Activated CD8-positive, alpha-beta T cell treated with anti-CD3 and anti-CD28 coated beads, Interleukin-2, amount 10 ng/mL, durations not matched to agents 7 days and 5 days (primary cell): ENCODE measurements at regions not wholly inside any gene's neighbourhood (a gene's known extent, or its start where the extent isn't known, plus 50 kb on each side); places are given as distances from the start of the nearest gene placed in this dataset.

Experiments used
- ATAC-seq: fragments of 150-1000 bp; cut with Tn5 transposase; one replicate; pipeline ENCODE4 v1.10.0; 2021; ENCODE audit warnings: moderate library complexity
- CTCF ChIA-PET: fragments of 350-600 bp; sonication (Branson Sonifier 250); formaldehyde crosslinking; loops from one replicate; lab custom pipeline; 2021; ENCODE audit warnings: antibody characterized with exemption; lab: Charles Lee
- POLR2A ChIA-PET: fragments of 350-600 bp; sonication (Branson Sonifier 250); formaldehyde crosslinking; loops from one replicate; lab custom pipeline; 2021; ENCODE audit warnings: antibody characterized with exemption; lab: Charles Lee
- DNase-seq: peaks from one replicate; pipeline ENCODE4 v3.0.0-alpha.2; 2020
- H3K27ac Mint-ChIP-seq: one replicate; pipeline ENCODE4 v1.8.0; 2021; ENCODE audit warnings: mild to moderate bottlenecking, mixed read lengths
- H3K27me3 Mint-ChIP-seq: one replicate; pipeline ENCODE4 v1.8.0; 2021; ENCODE audit warnings: low read depth, mixed read lengths
- H3K36me3 Mint-ChIP-seq: one replicate; pipeline ENCODE4 v1.8.0; 2021; ENCODE audit warnings: low read depth, mixed read lengths
- H3K4me1 Mint-ChIP-seq: one replicate; pipeline ENCODE4 v1.8.0; 2021; ENCODE audit warnings: low read depth, mixed read lengths
- H3K4me3 Mint-ChIP-seq: one replicate; pipeline ENCODE4 v1.8.0; 2021; ENCODE audit warnings: mild to moderate bottlenecking, mixed read lengths
- H3K9me3 Mint-ChIP-seq: one replicate; pipeline ENCODE4 v1.8.0; 2022; ENCODE audit warnings: mixed read lengths; ENCODE audit not compliant: insufficient read depth

DNA sequence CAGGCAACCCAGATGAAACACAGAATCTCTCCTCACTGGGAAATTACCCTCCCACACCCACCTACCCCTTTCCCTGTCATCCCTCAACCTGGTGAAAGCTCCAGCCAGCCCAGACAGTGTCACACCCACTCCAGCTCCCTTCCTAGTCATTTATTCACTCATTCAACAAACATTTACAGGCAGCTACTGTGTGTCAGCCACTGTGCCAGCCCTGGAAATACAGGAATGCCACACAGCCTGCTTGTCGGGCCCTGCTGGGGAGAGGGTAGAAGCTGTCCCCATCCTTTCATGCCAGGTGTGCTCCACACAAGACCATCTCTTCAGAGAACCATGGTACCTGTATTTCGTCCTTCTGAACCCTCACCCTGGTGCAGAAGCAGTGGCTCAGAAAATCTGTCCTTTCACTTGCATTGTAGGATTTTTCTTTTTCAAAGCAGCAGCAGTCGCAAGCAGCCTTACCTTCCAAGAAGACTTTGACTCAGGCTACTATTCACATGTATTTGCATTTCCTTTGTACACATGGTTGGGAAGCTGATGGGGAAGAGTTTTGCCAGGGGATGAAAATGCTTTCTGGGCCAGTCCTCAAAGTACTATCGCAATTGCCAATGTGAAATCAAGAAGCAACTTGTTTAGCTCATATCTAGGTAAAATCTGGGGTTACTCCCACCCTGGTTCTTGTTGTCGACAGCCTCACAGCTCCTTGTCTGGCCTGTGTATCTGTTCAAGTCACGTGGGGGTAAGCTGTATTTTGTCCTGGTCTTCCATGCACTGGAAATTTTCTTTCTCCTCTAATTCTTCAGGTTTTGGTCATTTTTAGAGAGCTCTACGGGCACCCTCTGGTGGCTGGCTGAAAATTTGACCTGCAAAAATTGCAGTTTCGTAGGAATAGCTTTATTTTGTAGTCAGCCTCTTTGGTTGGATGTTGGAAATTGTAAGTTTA lies 147.4 kb upstream of the EGLN3 start:
- no peaks in the 10 kb centered on the region for H3K9me3 Mint-ChIP-seq
- H3K4me3 Mint-ChIP-seq, result no peak overlapping the region
- POLR2A ChIA-PET, result interaction anchor here (0.7 kb wide), 1 partner anchor 182 kb away, joined by 3 read pairs; no protein-coding TSS in a partner anchor
- DNase-seq (peak; percentile 51), ATAC-seq (no peak)
- peaks cover 30% of the 10 kb centered on the region for H3K4me1 Mint-ChIP-seq
- peak overlapping the region; percentile 48 for H3K27ac Mint-ChIP-seq
- peaks cover 2% of the 10 kb centered on the region for H3K36me3 Mint-ChIP-seq
- CTCF ChIA-PET, result interaction anchor here (0.6 to 4.7 kb wide), 42 partner anchors 9 to 439 kb away, joined by 3 to 73 read pairs (median 4); no protein-coding TSS in a partner anchor
- peaks cover 4% of the 10 kb centered on the region for H3K27me3 Mint-ChIP-seq

DNA sequence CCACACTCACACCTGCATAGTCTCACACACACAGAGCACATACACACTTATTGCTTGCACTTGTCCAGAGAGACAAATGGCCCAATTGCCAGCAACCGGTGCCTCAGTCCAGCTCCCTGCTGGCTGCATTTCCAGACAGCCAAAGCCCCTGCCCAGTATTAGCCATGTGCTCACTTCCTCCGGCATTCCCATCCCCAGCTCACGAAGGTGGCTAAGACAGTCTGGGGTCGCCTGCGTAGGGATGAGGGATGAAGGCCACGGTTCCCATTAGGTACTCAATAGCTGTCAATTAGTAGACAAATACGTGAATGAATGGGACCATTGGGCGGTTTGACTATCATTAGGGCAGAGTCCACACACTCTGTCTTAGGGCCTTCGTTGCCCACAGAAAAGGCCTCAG lies 146.8 kb upstream of the EGLN3 start:
- DNase-seq (no peak), ATAC-seq (no peak)
- Mint-ChIP-seq H3K4me3 (no peak overlapping the region), H3K27me3 (peaks cover 7% of the 10 kb centered on the region), H3K27ac (no peak overlapping the region), H3K4me1 (peaks cover 37% of the 10 kb centered on the region), H3K36me3 (peaks cover 2% of the 10 kb centered on the region), H3K9me3 (no peaks in the 10 kb centered on the region)
- ChIA-PET POLR2A (no interaction called here), CTCF (interaction anchor here (0.8 to 4.7 kb wide), 13 partner anchors 8 to 305 kb away, joined by 3 to 73 read pairs (median 6); no protein-coding TSS in a partner anchor)

DNA sequence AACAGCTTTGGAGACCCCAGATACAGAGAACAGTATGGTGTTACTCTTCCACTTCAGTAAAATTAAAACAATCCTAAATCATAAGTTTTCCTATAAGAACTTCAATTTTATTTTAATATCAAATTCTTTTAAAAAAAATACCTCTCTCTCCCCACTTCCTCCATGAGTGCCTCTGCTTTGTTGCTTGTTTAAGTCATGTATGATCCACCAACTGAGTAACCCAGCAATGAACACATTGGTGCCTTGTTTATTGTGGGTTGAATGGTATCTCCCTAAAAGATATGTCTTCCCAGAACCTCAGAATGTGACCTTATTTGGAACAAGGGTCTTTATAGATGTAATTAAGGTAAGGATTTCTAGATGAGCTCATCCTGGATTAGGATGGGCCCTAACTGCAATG lies 143.5 kb upstream of the EGLN3 start:
- peak overlapping the region; percentile 62 for H3K27ac Mint-ChIP-seq
- no peak for DNase-seq
- H3K36me3 Mint-ChIP-seq, result peaks cover 2% of the 10 kb centered on the region
- ATAC-seq, result no peak
- no peaks in the 10 kb centered on the region for H3K9me3 Mint-ChIP-seq
- ChIA-PET CTCF (interaction anchor here (4.7 kb wide), 1 partner anchor 253 kb away, joined by 73 read pairs; no protein-coding TSS in a partner anchor), POLR2A (no interaction called here)
- H3K4me1 Mint-ChIP-seq, result peaks cover 39% of the 10 kb centered on the region
- H3K27me3 Mint-ChIP-seq, result peaks cover 17% of the 10 kb centered on the region
- no peak overlapping the region for H3K4me3 Mint-ChIP-seq

DNA sequence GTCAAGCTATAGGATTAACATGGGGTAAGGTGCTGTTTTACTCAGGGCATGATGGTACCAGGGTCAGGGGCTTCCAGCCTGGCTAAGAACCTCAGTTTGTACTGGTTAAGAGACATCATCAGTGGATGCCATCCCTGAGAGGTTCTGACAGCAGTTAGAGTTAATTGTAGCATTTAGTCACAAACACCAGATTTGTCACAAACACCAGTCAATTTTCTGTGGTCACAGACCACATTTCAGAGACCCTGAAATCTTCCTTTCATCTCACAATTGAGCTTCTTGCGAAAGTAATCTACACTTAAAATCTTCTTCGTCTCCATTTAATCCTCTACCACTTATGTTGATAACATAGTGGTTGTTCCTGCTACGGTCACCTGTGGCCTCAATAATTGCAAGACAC lies 143.0 kb upstream of the EGLN3 start:
- POLR2A ChIA-PET, result interaction anchor here (0.9 kb wide), 1 partner anchor 50 kb away, joined by 5 read pairs; no protein-coding TSS in a partner anchor
- no peaks in the 10 kb centered on the region for H3K9me3 Mint-ChIP-seq
- peak overlapping the region; percentile 62 for H3K27ac Mint-ChIP-seq
- H3K36me3 Mint-ChIP-seq, result peaks cover 4% of the 10 kb centered on the region
- H3K4me1 Mint-ChIP-seq, result peaks cover 38% of the 10 kb centered on the region
- H3K4me3 Mint-ChIP-seq, result no peak overlapping the region
- CTCF ChIA-PET, result interaction anchor here (1.1 kb wide), 1 partner anchor 10 kb away, joined by 3 read pairs; no protein-coding TSS in a partner anchor
- DNase-seq (peak; percentile 33), ATAC-seq (peak; percentile 68)
- H3K27me3 Mint-ChIP-seq, result peaks cover 19% of the 10 kb centered on the region

DNA sequence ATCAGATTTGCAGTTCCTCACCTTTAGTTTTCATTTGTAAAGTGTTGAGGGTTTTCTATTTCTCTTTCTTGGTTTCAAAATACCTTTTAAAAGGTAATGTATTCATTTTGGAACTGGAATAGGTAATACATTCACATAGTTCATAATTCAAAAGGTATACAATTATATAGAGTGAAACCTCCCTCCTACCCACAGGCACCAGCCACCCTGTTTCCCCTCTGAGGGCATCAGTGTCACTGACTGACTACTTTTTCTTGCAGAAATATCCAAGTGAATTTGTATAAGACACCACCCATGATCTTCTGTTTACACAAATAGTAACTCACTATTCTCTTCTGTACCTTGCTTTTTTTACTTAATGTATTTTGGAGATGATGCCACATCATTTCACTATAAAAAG lies 139.6 kb upstream of the EGLN3 start:
- DNase-seq (no peak), ATAC-seq (no peak)
- no peak overlapping the region for H3K4me3 Mint-ChIP-seq
- H3K27me3 Mint-ChIP-seq, result peaks cover 26% of the 10 kb centered on the region
- peaks cover 6% of the 10 kb centered on the region for H3K36me3 Mint-ChIP-seq
- no peak overlapping the region for H3K27ac Mint-ChIP-seq
- peaks cover 22% of the 10 kb centered on the region for H3K4me1 Mint-ChIP-seq
- CTCF ChIA-PET, result interaction anchor here (1.3 kb wide), 1 partner anchor 8 kb away, joined by 4 read pairs; no protein-coding TSS in a partner anchor
- POLR2A ChIA-PET, result no interaction called here
- H3K9me3 Mint-ChIP-seq, result no peaks in the 10 kb centered on the region

DNA sequence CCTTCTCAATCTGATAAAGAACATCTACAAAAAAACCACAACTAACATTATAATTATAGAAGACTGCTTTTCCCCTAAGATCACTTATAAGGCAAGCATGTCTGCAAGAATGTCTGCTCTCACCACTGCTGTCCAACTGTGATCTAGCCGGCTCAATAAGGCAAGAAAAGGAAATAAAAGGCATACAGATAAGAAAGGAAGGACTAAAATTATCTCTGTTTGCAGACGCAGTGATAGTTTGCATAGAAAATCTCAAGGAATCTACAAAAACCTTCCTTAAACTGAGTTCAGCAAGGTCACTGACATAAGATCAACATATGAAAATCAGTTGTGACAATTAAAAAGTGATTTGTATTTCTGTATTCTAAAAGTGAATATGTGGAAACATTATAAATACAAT lies 138.0 kb upstream of the EGLN3 start:
- no peaks in the 10 kb centered on the region for H3K9me3 Mint-ChIP-seq
- ATAC-seq (no peak), DNase-seq (no peak)
- ChIA-PET CTCF (interaction anchor here (0.7 to 1.3 kb wide), 2 partner anchors 9 to 10 kb away, joined by 4 read pairs; no protein-coding TSS in a partner anchor), POLR2A (no interaction called here)
- H3K27ac Mint-ChIP-seq, result no peak overlapping the region
- H3K27me3 Mint-ChIP-seq, result peaks cover 32% of the 10 kb centered on the region
- peaks cover 15% of the 10 kb centered on the region for H3K4me1 Mint-ChIP-seq
- peaks cover 6% of the 10 kb centered on the region for H3K36me3 Mint-ChIP-seq
- H3K4me3 Mint-ChIP-seq, result no peak overlapping the region

DNA sequence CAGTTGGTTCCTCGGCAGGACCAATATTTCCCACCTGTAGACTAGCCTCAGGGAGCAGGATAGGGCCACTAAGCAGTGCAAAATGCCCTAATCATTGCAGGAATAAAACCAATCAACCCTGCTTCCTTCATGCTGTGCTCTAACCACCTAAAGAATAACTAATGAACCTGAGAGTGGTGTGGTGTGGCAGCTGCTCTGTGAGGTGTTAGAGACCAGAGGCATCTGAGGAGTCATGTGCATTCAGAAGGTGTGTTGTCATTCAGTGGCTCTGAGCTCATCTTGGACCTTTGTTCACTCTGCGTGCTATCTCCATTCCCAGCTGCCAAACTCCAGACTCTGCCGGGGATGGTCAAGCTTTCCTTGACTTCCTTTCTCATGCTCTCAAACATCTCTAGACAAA lies 136.7 kb upstream of the EGLN3 start:
- ChIA-PET POLR2A (no interaction called here), CTCF (interaction anchor here (0.9 to 1.2 kb wide), 2 partner anchors 36 to 141 kb away, joined by 3 read pairs; no protein-coding TSS in a partner anchor)
- ATAC-seq (no peak), DNase-seq (no peak)
- Mint-ChIP-seq H3K27ac (no peak overlapping the region), H3K4me1 (peaks cover 3% of the 10 kb centered on the region), H3K27me3 (peaks cover 35% of the 10 kb centered on the region), H3K4me3 (no peak overlapping the region), H3K36me3 (peaks cover 6% of the 10 kb centered on the region), H3K9me3 (no peaks in the 10 kb centered on the region)

DNA sequence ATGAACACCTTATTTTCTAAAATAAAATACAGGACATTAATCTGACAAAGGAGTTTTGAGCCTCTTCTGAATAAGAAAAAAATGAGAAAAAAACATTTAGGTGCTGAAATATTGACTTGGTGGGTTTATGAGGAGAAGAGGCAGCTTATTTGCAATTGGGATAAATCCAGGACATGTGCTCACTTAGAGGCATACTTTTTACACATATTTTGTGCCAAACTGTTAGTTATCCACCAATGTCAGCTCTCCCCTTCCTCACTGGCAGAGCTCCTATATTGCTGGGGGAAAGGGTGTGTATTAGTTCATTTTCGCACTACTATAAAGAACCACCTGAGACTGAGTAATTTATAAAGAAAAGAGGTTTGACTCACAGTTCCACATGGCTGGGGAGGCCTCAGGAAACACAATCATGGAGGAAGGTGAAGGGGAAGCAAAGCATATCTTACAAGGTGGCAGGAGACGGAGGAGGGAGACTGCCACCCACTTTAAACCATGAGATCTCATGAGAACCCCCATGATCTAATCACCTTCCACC lies 135.4 kb upstream of the EGLN3 start:
- H3K36me3 Mint-ChIP-seq, result peaks cover 6% of the 10 kb centered on the region
- H3K27ac Mint-ChIP-seq, result no peak overlapping the region
- H3K4me3 Mint-ChIP-seq, result no peak overlapping the region
- POLR2A ChIA-PET, result no interaction called here
- ATAC-seq (no peak), DNase-seq (no peak)
- H3K27me3 Mint-ChIP-seq, result peaks cover 39% of the 10 kb centered on the region
- no peaks in the 10 kb centered on the region for H3K4me1 Mint-ChIP-seq
- H3K9me3 Mint-ChIP-seq, result no peaks in the 10 kb centered on the region
- CTCF ChIA-PET, result interaction anchor here (0.7 kb wide), 1 partner anchor 1649 kb away, joined by 3 read pairs; no protein-coding TSS in a partner anchor

DNA sequence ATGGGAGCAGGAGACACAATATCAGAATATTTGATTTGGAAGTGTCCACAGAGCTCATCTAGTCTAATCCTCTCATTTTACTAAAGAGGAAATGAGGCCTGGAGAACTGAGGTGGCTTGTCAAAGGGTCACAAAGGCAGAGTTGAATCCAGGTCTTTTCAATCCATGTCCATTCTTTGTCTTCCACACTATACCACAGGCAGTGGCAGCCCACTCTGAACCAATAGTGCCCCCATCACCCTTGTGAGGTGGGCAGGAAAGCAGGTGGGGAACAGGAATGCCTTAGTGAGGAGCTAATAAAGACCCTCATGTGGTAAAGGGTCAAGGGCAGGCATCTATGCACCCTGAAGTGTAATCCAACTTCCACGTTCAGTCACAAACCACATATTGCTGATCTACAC lies 134.8 kb upstream of the EGLN3 start:
- no peak for ATAC-seq
- ChIA-PET CTCF (interaction anchor here (0.7 kb wide), 1 partner anchor 1649 kb away, joined by 3 read pairs; no protein-coding TSS in a partner anchor), POLR2A (no interaction called here)
- Mint-ChIP-seq H3K4me3 (no peak overlapping the region), H3K4me1 (no peaks in the 10 kb centered on the region), H3K36me3 (peaks cover 6% of the 10 kb centered on the region), H3K27ac (no peak overlapping the region), H3K9me3 (no peaks in the 10 kb centered on the region), H3K27me3 (peaks cover 40% of the 10 kb centered on the region)
- no peak for DNase-seq

DNA sequence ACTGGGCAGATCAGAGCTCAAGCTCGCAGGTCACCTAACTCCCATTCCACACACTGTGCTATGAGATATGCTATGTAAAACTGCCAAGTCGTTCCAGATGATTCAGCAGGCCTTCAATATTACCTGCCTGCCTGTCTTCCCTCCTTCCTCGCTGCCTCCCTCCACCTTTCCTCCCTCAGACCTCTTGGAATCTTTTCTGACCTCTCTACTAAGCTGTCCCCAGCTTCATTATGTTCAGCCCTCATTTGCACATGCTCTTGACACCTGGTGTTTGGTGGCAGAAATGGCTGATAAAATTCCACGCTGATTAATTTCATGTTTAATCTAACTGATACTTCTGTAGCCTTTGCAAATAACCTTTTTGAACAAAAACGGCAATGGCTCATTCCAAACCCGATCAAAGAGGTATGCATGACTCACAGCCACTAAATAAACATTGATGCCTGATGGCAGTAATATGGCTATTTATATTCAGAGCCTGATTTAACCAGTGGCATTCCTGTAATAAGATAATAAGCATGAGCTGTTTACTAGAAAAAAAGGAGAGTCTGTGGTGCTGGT lies 130.8 kb upstream of the EGLN3 start:
- CTCF ChIA-PET, result no interaction called here

DNA sequence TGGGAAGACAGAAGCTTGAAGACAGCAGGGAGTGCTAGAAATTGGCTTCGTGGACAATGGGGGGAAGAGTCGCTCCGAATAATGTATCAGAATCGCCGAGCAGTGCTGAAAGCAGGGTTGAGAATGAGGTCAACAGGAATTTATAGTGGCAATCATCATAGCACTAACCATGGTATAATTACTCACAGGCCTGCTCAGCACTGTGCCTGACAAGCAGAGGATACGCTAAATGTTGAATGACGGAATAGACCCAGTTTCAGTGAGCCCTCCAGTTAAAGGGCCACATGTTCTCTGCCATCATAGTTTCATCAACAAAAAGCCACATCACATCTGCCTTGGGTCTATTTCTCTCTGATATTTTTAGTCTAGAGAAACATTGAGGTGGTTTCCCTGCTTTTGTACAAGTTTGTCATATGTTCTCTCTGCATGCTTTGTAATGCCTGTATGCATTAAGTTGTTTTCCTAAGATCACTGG lies 130.3 kb upstream of the EGLN3 start:
- H3K27ac Mint-ChIP-seq, result no peak overlapping the region
- no peak overlapping the region for H3K4me3 Mint-ChIP-seq
- ChIA-PET CTCF (no interaction called here), POLR2A (interaction anchor here (0.6 kb wide), 1 partner anchor 1209 kb away, joined by 3 read pairs; no protein-coding TSS in a partner anchor)
- no peaks in the 10 kb centered on the region for H3K36me3 Mint-ChIP-seq
- ATAC-seq (no peak), DNase-seq (no peak)
- H3K27me3 Mint-ChIP-seq, result peaks cover 26% of the 10 kb centered on the region
- no peaks in the 10 kb centered on the region for H3K9me3 Mint-ChIP-seq
- peaks cover 2% of the 10 kb centered on the region for H3K4me1 Mint-ChIP-seq

More for the DNA sequence above, 130.8 kb upstream of the EGLN3 start:
- Mint-ChIP-seq H3K36me3 (peaks cover 3% of the 10 kb centered on the region), H3K4me1 (peaks cover 2% of the 10 kb centered on the region), H3K27ac (no peak overlapping the region), H3K9me3 (no peaks in the 10 kb centered on the region), H3K27me3 (peaks cover 28% of the 10 kb centered on the region), H3K4me3 (no peak overlapping the region)
- DNase-seq, result no peak
- POLR2A ChIA-PET, result interaction anchor here (0.6 kb wide), 1 partner anchor 1208 kb away, joined by 3 read pairs; no protein-coding TSS in a partner anchor
- ATAC-seq, result no peak
